ENCODE measurements at regions not wholly inside any gene's neighbourhood (a gene's known extent, or its start where the extent isn't known, plus 50 kb on each side); places are given as distances from the start of the nearest gene placed in this dataset.
"Not testable (repeated sequence)": the region's sequence is repeated elsewhere in the genome, so short reads cannot be mapped to it uniquely, and the experiment has no call there.

- DNase-seq (ENCODE audit: low read depth in 3 of 3, low spot score in 2 of 3) = no peak
Observed at GRCh38 chr15:25245801-25246622, 192.8 kb downstream of the UBE3A start.

- DNase-seq (ENCODE audit: low read depth in 3 of 3, low spot score in 2 of 3) = no peak
Observed at GRCh38 chr15:25246641-25247406, 192.0 kb downstream of the UBE3A start.

- DNase-seq (ENCODE audit: low read depth in 3 of 3, low spot score in 2 of 3) = no peak
Observed at GRCh38 chr15:25247407-25248038, 191.3 kb downstream of the UBE3A start.

- DNase-seq (ENCODE audit: low read depth in 3 of 3, low spot score in 2 of 3) = not testable (repeated sequence)
Observed at GRCh38 chr15:25248087-25248486, 190.7 kb downstream of the UBE3A start.

GRCh38 chr15:25248583-25249235, 190.1 kb downstream of the UBE3A start:
- no peak for DNase-seq (ENCODE audit: low read depth in 3 of 3, low spot score in 2 of 3)

- no peak for DNase-seq (ENCODE audit: low read depth in 3 of 3, low spot score in 2 of 3)
Observed at GRCh38 chr15:25249236-25250010, 189.4 kb downstream of the UBE3A start.

- no peak for DNase-seq (ENCODE audit: low read depth in 3 of 3, low spot score in 2 of 3)
Observed at GRCh38 chr15:25250011-25250596, 188.7 kb downstream of the UBE3A start.

GRCh38 chr15:25250906-25251622, 187.8 kb downstream of the UBE3A start:
- DNase-seq (ENCODE audit: low read depth in 3 of 3, low spot score in 2 of 3) = no peak

- DNase-seq (ENCODE audit: low read depth in 3 of 3, low spot score in 2 of 3) = no peak
Observed at GRCh38 chr15:25251700-25252390, 187.0 kb downstream of the UBE3A start.

GRCh38 chr15:25253048-25253973, 185.5 kb downstream of the UBE3A start:
- DNase-seq (ENCODE audit: low read depth in 3 of 3, low spot score in 2 of 3) = not testable (repeated sequence)

- DNase-seq (ENCODE audit: low read depth in 3 of 3, low spot score in 2 of 3) = no peak
Observed at GRCh38 chr15:25268166-25268565, 170.7 kb downstream of the UBE3A start.

Measured in right renal cortex interstitium (tissue), 3 donors.